ENCODE measurements at regions not wholly inside any gene's neighbourhood (a gene's known extent, or its start where the extent isn't known, plus 50 kb on each side); places are given as distances from the start of the nearest gene placed in this dataset.

DNA sequence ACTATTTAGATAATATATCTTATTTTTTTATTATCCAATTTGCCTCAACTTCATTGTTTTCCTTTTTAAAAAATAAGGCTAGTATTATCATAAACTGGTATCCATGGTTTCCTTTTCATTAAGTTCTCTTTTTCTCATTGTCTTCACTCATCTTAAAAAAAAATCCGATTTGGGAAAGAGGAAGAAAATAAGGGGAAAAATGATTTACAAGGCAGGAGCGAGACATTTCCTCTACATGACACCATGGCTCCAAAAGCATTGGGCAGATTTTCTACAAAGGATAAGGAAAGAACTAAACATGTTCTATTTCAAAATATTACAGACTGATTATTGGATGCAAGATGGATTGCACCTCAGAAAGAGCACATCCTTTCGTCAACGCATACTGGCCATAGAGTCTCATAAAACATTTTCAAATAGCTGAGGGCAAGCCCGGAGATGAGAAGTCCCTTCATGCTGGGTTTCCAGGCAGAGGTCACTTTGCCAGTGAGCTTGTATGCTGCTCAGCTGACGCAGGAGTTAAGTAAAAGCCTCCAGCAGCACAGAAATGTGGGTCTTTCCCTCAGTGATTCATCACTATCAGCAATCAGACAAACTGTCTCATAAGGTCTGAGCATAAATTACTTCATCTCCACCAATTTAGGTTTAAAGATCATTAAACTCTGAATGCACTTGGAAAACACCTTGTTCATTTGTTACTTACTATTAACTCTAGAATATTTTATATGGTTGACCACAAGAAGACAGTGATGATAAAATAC, 129.0 kb upstream of the TNFAIP3 start:
- DNase-seq: no peak

DNA sequence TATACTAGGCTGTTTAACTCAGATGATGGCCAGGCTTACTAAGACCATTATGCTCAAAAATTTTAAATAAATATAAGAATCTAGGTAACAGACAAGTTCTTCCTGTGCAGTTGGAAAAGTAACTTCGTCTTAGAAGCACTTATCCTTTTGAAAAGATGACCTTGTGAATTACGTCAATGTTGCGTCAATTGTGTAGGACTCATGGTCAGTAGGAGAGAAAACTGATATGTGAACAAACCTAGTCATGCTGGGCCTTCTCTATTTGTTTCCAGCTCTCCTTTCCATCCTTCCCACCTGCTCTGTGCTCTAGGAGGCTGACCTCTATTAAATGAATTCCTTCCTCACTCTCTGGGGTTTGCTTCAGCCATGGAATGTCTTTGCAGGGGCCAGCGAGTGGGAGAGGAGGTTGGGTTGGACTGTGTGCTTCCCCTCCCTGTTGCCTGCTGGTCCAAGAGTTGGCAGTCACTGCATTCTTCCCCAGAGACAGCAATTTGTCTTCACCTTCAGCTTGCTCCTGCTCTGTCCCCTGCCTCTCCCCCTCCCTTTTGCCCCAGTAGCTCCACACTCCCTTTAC, 128.0 kb upstream of the TNFAIP3 start:
- DNase-seq: no peak

DNA sequence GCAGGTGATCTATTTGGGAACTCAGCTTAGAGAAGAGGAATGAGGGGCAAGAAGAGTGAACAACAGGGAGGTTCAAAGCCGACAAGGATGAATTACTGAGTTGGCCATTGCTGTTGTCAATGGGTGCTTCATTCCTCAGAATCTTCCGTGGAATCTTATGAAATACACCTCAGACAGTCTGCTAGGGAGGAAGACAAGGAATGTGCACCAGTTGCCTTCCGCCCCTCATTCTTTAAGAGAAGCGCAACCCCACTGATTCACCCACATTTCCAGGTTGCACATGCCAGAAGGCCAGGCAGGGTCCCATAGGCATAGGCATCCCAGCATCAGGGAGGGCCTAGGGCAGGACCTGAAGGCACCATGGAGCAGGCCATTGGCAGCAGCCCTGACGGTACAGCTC, 127.5 kb upstream of the TNFAIP3 start:
- no peak for DNase-seq

DNA sequence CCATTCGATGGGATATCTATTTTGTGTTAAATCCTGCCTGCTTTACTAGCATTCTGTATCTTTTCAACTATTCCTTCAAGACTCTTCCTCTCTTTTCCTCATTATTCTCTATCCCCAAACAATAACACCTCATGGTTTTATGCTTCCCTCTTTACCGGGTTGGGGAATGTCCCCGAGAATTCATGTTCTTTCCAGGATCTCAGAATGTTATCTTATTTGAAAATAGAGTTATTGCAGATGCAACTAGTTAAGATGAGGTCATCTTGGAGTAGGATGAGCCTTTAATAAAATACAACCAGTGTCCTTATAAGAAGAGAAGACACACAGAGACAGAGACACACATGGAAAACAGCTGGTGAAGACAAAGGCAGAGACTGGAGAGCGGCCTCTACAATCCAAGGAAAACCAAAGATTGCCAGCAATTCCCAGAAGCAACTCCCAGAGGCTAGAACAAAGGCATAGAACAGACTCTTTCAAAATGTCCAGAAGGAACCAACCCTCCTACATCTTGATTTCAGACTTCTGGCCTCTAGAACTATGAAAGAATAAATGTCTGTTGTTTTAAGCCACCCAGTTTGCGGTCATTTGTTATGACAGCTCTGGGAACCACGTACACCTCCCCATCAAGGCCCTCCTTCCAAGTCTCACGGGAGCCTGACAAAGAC, 126.8 kb upstream of the TNFAIP3 start:
- no peak for DNase-seq

DNA sequence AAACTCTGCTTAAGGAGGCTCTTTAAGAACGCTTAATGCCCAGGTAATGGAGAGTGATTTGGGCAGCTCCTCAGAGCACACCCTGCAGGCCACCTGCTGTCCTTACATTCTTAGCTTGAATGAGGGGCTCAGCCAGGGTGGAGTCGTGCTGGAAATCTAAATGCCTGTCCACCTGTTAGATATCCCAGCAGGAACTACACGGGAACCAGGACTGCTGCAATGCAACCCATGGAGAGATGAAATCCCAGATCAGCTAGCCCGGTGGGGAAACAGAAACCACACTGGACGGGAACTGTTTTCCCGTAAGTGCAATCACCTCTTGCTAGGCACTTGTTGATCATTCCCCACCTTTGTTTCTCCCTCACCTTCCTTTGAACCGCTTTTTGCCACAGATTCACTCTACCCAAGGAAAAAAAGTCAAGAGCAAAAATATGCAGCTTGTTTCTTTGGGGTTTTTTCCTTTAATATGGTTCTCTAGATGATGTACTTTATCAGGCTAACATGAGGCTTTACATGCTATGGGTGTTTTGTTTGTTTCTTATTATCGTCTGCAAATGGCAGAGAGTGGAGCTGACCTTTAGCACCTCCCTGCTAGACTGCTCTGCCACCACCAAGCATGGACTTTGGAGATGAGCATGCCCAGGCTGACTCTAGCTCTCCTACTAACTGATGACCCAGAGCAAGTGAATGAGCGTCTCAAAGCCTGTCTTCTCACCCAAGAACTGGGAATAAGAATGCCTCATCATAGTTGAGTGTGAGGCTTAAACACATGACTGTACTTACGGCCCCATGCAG, 125.9 kb upstream of the TNFAIP3 start:
- no peak for DNase-seq

DNA sequence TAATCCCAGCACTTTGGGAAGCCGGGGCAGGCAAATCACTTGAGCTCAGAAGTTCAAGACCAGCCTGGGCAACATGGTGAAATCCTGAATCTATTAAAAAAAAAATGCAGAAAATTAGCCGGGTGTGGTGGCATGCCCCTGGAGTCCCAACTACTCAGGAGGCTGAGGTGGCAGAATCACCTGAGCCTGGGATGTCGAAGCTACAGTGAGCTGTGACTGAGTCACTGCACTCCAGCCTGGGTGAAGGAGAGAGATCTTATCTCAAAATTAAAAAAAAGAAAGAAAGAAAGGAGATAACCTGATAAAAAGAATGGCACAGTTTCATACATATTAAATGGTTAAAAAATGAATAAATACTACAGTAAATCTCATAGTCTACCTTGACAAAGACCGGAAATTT, 123.6 kb upstream of the TNFAIP3 start:
- no peak for DNase-seq

DNA sequence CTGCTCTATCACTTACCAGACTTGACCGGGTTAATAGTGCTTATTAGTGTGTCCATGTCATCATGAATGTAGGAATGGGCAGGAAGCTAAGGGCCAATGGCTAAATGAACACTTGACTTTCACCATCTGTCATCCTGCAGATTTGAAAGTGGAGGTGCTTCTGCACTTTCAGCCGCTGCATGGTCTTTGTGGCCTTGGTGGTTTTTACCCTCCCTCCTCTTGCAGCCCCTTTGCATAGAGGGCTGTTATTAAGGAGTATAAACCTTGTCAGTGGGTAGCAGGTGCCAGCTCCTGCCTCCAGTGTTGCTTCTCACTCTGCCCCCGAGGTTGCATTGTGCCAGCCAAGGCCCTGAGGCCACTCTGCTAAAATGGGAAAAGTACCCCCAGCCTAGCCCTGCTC, 122.2 kb upstream of the TNFAIP3 start:
- no peak for DNase-seq

DNA sequence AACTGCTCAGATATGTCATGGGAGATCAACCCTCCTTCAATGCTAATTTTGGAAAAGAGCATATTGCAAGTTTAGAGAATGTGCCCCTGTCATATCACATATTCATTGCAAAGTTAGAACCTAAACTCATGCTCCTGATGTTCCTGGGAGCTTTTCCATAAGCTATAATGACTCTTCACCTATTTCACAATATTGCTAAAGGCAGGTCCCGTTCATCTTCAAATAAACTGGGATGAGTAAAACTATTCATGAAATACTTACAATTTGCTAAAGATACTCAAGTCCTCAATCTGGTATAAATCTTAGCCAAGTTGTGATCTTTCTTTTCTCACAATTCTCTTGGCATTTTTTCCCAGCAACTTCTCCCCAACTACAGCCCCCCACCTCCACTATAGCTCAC, 121.7 kb upstream of the TNFAIP3 start:
- DNase-seq: no peak

DNA sequence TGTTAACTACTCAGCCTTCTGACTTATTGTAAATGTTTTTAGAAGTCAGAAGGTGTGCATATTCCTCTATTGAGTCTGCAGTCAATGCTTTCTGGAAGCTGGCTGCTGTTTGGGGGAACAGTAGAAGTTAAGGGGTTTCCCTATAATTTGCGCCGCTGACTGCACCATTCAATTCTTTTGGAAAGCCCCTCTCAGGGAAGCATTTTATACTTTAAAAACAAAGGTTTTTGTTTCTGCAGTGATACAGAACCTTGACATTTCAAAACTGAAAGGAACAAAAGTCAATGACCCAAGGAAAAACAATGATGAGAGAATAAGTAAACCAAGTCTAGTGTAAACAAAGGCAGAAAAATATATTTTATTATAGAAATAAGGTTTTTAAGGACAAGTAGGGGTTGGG, 120.8 kb upstream of the TNFAIP3 start:
- no peak for DNase-seq

DNA sequence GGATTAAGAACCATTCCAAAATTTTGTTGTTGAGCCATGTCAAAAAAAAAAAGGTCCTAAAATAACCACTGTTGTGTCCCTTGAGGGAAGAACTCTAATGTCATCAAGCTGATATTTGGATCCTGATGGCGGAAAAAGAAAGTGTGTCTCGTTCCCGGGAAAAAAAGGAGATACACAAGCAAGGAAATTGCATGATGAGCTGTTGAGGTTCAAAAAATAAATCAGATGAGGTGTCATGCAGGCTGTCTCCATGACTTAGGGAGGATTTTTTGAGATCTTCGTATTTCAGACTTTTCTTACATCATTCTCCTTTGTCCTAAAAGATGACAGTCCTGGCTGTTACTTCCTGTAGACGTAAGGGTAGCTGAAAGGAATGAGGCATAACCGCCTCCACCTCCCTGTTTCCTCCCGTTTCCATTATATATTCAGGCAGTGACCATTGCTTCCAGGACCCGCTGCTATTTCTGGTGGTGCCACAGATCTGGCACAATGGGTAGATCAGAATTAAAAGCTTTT, 117.3 kb upstream of the TNFAIP3 start:
- no peak for DNase-seq

DNA sequence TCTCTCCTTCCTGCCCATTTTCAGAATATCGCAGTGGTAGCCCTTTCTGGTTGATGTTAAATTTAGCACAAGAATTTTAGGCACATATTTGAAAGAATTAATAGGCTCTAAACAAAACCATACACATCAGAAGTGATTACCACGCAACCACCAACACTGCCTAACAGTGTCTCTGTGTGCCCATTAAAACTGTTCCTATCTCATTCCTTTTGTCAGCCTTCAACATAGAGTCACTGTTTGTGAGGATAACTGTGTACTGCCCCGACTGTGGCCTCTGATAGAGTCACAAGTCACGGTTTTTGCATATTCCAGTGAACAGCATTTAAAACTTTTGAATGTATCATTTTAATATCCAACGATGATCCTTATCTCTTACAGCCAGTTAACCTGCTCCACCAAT, 116.8 kb upstream of the TNFAIP3 start:
- DNase-seq: no peak

DNA sequence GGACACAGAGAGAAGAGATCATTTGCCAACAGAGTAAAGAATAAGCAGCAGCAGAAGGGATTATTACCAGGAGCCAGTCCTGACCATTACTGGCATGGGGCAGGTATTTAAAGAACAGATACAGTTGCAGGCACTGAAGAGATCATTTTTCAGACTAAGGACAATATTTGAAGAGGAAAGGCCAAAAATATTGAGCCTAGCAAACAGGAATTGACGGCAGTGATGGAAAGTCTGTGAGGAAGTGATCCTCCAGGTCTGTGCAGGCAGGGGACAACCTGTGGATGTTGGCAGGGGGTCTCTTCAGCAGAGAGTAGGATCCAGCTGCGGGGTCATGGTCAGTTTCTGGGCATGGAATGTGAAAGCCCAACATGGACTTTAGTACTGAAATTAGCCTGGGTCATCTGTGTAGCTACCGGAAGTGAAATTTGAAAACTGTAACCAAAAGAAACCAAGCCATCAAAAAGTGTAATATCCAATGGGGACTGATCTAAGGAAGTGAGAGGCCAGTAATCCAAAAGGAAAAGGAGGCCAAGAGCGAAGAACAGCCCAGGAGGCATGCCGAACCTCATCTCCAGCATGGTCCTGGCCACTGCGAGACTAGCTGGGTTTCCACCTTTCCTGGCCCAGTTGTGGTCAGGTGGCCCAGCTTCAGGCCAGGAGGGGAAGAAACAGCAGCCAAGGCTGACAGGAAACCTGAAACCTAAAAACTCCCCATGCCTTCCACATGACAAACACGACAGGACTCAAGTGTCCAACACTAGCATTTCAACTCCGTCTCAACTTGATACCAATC, 115.1 kb upstream of the TNFAIP3 start:
- no peak for DNase-seq

DNA sequence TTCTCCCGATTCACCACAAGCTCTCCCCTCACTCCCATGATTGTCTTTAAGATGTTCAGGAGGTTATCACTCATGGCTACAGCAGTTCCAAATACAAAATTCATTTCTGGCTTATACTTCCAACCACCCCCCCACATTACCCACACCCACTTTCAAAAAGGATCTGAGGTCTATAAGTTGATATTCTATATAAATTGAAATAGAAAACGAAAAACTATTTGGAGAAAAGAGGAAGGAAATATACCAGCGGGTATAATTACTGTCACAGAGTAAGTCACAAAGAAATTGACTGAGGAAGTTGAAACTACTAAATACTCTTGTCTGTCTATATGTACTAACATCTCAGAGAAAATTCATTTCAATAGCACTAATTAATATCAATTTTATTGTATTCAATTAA, 112.7 kb upstream of the TNFAIP3 start:
- peak in 1 of 2 donors; percentile 51 for DNase-seq

DNA sequence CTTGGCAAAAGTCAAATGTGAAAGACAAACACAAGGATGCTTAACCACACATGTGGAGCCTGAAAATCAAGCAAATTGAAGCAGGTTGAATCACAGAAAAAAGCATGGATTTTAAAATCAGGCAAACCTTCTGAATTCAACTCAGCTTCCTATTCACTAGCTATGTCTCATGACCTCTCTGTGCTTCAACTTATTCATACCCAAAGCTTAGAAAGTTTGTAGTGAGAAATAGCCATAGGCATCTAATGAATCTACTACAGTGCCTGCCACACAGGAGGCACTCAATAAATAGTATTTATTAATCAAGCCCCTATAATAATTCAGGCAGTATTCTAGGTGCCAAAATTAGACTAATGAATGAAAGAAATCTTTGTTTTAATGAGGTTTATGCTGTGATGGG, 112.2 kb upstream of the TNFAIP3 start:
- DNase-seq: no peak

DNA sequence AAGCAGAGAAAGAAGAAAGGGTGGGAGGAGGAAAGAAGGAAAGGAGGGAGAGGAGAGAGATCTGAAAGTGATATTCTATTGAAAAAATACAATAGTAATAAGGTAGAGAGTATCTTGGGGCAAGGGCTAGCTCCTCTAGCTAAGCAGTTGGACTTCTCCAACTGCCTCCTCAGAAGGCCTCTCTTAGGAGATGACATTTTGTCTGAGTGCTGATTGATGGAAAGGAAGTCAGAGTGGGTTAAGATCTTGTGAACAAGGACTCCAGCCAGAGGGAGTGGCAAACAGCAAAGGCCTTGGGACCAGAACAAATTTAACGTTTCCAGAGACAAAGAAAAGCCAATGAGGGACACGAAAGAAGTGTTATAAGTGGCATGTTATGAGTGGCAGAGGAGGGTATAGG, 111.8 kb upstream of the TNFAIP3 start:
- no peak for DNase-seq

DNA sequence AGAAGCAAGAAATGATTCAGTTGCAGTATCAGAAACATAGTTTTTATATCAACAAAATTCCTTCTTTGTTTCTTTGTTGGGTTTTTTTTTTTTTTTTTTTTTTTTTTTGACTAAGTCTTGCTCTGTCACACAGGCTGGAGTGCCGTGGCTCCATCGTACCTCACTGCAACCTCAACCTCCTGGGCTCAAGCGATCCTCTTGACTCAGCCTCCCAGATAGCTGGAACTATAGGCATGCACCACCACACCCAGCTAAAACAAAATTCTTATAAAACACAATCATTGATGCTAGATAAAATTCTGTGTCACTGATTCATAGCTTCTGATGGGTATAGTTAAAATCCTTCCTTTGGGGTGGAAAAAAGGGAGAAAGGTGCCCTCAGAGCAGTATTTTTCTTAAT, 110.3 kb upstream of the TNFAIP3 start:
- no peak for DNase-seq

DNA sequence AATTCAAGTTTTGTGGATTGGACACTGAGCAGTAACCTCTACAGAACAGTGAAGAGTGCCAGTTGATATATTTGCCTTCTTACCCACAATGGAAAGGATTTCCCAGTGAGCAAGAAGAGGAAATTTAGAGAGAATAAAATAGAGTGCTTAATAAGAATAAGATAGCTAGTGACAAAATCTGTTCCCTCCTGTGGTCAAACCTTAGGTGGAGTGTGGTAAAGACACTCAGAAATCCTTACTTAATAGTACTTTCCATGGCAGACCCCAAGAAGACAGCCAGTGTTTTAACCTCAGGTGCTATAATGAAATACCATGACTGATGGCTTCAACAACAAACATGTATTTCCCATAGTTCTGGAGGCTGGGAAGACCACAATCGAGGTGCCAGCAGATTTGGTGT, 108.4 kb upstream of the TNFAIP3 start:
- no peak for DNase-seq

DNA sequence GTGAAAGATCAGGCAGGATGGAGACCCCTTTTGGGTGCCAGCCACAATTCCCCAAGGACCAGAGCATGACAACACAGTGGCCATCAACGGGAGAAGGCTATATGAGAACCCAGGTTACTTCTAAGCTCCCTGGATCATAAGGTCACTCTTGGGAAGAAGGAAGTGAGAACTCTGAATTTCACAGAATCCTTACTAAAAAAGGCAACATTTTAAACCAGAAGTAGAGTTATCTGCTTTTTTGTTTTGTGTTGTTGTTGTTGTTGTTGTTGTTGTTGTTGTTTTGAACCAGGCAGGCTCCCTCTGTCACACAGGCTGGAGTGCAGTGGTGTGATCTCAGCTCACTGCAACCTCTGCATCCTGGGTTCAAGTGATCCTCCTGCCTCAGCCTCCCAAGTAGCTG, 107.4 kb upstream of the TNFAIP3 start:
- no peak for DNase-seq

DNA sequence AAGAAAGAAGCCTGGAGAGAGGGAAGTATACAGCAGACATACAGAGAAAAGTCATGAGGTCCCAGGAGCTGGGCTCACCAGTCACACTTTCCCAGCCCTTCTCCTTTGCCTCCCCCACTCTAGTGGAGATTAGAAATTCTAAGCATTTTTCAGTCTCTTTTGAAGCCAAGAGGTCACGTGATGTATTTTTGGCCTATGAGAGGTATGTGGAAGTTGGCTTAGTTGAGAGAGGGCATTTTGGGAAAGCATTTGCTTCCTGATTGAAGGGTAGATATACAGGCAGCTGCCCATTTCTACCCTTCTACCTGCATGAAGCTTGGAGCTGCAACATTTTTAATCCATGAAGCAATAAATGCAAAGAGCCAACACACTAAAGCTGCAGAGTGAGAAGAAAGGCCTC, 106.0 kb upstream of the TNFAIP3 start:
- DNase-seq: no peak

DNA sequence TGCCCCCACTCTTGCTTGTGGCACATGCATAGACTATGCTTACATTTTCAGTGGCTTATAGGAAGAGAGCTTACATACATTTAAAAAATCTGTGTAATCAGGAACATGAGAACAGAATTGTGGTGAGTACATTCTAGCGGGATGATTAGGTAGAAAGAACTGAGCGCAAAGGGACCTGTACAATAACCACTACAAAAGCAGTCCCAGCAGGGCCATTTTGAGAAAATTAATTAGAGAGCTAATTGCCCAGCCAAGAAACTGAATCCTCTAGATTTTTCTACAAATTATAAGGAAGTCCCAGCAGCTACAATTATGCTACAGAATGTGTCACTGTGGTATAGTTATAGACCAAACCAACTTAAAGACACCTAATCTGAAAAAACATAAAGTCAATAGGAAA, 105.6 kb upstream of the TNFAIP3 start:
- DNase-seq: no peak

DNA sequence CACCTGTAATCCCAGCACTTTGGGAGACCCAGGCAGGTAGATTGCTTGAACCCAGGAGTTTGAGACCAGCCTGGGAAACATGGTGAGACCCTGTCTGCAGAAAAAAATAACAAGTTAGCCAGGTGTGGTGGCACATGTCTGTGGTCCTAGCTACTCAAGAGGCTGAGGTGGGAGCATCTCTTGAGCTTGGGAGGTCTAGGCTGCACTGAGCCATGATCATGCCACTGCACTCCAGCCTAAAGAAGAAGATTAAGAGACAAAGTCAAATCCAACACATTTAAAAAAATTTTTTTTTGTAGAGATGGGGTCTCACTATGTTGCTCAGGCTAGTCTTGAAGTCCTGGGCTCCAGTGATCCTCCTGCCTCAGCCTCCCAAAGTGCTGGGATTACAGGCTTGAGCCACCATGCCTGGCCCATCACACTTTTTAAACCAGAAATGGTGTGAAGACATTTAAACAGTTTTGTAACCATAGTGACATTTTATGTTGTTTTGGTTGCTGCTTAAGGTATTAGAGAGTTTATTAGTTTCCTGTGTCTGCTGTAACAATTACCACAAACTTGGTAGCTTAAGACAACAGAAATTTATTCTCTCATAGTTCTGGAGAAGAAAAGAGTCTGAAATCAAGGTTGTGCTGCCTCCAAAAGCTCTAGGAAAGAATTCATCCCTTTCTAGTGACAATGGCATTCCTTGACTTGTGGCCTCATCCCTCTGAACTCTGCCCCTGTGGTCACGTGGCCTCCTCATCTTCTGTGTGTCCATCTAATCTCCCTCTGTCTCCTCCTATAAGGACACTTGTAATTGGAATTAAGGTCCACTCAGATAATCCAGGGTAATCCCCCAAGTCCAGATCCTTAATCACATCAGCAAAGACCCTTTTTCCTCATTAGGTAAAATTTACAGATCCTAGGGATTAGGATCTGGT, 104.6 kb upstream of the TNFAIP3 start:
- no peak for DNase-seq

DNA sequence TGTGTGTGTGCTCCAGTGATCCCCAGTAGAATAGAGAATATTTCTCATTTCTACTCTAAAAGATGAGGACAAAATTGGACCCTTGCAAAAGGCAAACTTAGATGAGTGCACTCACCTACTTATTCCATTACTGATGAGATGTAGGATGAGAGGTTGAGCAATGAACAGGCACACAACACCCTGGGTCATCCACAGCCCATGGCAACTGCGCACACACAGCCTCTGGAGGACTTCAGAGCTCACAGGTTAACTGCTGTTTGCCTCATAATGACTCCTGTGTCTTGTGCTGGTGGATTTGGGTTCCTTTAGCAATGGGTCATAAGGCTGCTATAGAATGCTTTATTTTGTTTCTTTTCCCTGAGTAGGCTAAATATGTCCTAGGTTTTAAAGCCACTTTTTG, 103.6 kb upstream of the TNFAIP3 start:
- no peak for DNase-seq
